GM23338 (cell line): ENCODE measurements at regions not wholly inside any gene's neighbourhood (a gene's known extent, or its start where the extent isn't known, plus 50 kb on each side); places are given as distances from the start of the nearest gene placed in this dataset.

Experiments
- ATAC-seq: fragments of 200-7000 bp; cut with Tn5 transposase; 3 replicates; pipeline ENCODE4 v1.9.1; 2020
- DNase-seq: peaks from one replicate; pipeline ENCODE4 v3.0.0-alpha.2; 2015; ENCODE audit warnings: low spot score
- H2AFZ ChIP-seq: fragments of 200-600 bp; sonication (generic); 2 replicates; pipeline ENCODE4 v1.8.0; 2016; ENCODE audit warnings: antibody characterized with exemption, mild to moderate bottlenecking, moderate library complexity
- H3F3A ChIP-seq: fragments of 200-600 bp; sonication (generic); replicated peaks from 2 replicates; pipeline ENCODE4 v1.8.0; 2017; ENCODE audit warnings: antibody characterized with exemption, mixed run types, low read depth
- H3K27ac ChIP-seq: fragments of 200-600 bp; sonication (generic); 2 replicates; pipeline ENCODE4 v1.6.1; 2016; ENCODE audit warnings: low read depth
- H3K27me3 ChIP-seq: fragments of 200-600 bp; sonication (generic); 2 replicates; pipeline ENCODE4 v1.8.0; 2016; ENCODE audit warnings: mild to moderate bottlenecking, mixed run types, moderate library complexity; ENCODE audit not compliant: insufficient read depth
- H3K36me3 ChIP-seq: fragments of 200-600 bp; sonication (generic); 2 replicates; pipeline ENCODE4 v1.8.0; 2016; ENCODE audit warnings: mild to moderate bottlenecking; ENCODE audit not compliant: insufficient read depth
- H3K4me1 ChIP-seq: fragments of 200-600 bp; sonication (generic); 2 replicates; pipeline ENCODE4 v1.8.0; 2016; ENCODE audit warnings: mild to moderate bottlenecking, moderate library complexity; ENCODE audit not compliant: insufficient read depth
- H3K4me2 ChIP-seq: fragments of 200-600 bp; sonication (generic); 2 replicates; pipeline ENCODE4 v1.7.1; 2017; ENCODE audit warnings: mixed run types
- H3K4me3 ChIP-seq: fragments of 200-600 bp; sonication (generic); 2 replicates; pipeline ENCODE4 v1.6.1; 2016; ENCODE audit warnings: mixed run types
- H3K79me2 ChIP-seq: fragments of 200-600 bp; sonication (generic); replicated peaks from 2 replicates; pipeline ENCODE4 v1.8.0; 2017; ENCODE audit warnings: mild to moderate bottlenecking; ENCODE audit not compliant: insufficient read depth
- H3K9me2 ChIP-seq: fragments of 200-600 bp; sonication (generic); 2 replicates; pipeline ENCODE4 v1.8.0; 2017; ENCODE audit not compliant: insufficient read depth
- H4K20me1 ChIP-seq: fragments of 200-600 bp; sonication (generic); replicated peaks from 2 replicates; pipeline ENCODE4 v1.8.0; 2017; ENCODE audit warnings: mild to moderate bottlenecking; ENCODE audit not compliant: insufficient read depth
- H3K27ac Mint-ChIP-seq: 2 replicates; pipeline ENCODE4 v1.8.0; 2020; ENCODE audit warnings: inconsistent platforms, mild to moderate bottlenecking, moderate library complexity, mixed read lengths
- H3K27me3 Mint-ChIP-seq: 3 replicates; pipeline ENCODE4 v1.8.0; 2022; ENCODE audit warnings: low read depth, mild to moderate bottlenecking, moderate library complexity, mixed read lengths, inconsistent platforms; ENCODE audit not compliant: insufficient read depth, poor library complexity
- H3K36me3 Mint-ChIP-seq: 3 replicates; pipeline ENCODE4 v1.8.0; 2021; ENCODE audit warnings: low read depth, mild to moderate bottlenecking, inconsistent platforms, moderate library complexity, mixed read lengths
- H3K4me1 Mint-ChIP-seq: 3 replicates; pipeline ENCODE4 v1.8.0; 2020; ENCODE audit warnings: mild to moderate bottlenecking, inconsistent platforms, mixed read lengths
- H3K4me3 Mint-ChIP-seq: 3 replicates; pipeline ENCODE4 v1.8.0; 2021; ENCODE audit warnings: moderate library complexity, mild to moderate bottlenecking, inconsistent platforms, mixed read lengths
- H3K9me3 Mint-ChIP-seq: 3 replicates; pipeline ENCODE4 v1.8.0; 2020; ENCODE audit warnings: moderate library complexity, mild to moderate bottlenecking, inconsistent platforms, mixed read lengths
- CREB1 ChIP-seq: fragments of 250-450 bp; sonication (Bioruptor Pico); IDR thresholded peaks from 2 replicates; pipeline ENCODE4 v1.5.0; 2020; ENCODE audit warnings: low read depth, mild to moderate bottlenecking, moderate library complexity
- EZH2 ChIP-seq: fragments of 200-600 bp; sonication (generic); IDR thresholded peaks from one replicate; pipeline ENCODE4 v1.8.0; 2017; ENCODE audit warnings: antibody characterized with exemption, mild to moderate bottlenecking, low read depth; ENCODE audit not compliant: unreplicated experiment
- EZH2phosphoT487 ChIP-seq: fragments of 200-600 bp; sonication (generic); IDR thresholded peaks from one replicate; pipeline ENCODE4 v1.8.1; 2018; ENCODE audit warnings: antibody characterized with exemption; ENCODE audit not compliant: unreplicated experiment
- JUNB ChIP-seq: IDR thresholded peaks from one replicate; pipeline ENCODE4 v1.6.1; 2016; ENCODE audit warnings: antibody characterized with exemption; ENCODE audit not compliant: unreplicated experiment
- NANOG ChIP-seq: IDR thresholded peaks from 2 replicates; pipeline ENCODE4 v1.6.1; 2016; ENCODE audit warnings: antibody characterized with exemption, borderline replicate concordance
- POLR2AphosphoS5 ChIP-seq: IDR thresholded peaks from 2 replicates; pipeline ENCODE4 v1.6.1; 2016; ENCODE audit warnings: antibody characterized with exemption, low read depth
- REST ChIP-seq: IDR thresholded peaks from one replicate; pipeline ENCODE4 v1.6.1; 2018; ENCODE audit warnings: antibody characterized with exemption; ENCODE audit not compliant: unreplicated experiment
- STAT1 ChIP-seq: IDR thresholded peaks from one replicate; pipeline ENCODE4 v1.6.1; 2016; ENCODE audit warnings: antibody characterized with exemption; ENCODE audit not compliant: unreplicated experiment
- ZNF114 ChIP-seq: fragments of 250-450 bp; sonication (Bioruptor Pico); IDR thresholded peaks from 2 replicates; pipeline ENCODE4 v1.5.0; 2020; ENCODE audit warnings: mild to moderate bottlenecking, moderate library complexity
- ZNF331 ChIP-seq: fragments of 250-450 bp; sonication (Bioruptor Pico); IDR thresholded peaks from 2 replicates; pipeline ENCODE4 v1.5.0; 2020; ENCODE audit warnings: low read depth, mild to moderate bottlenecking, moderate library complexity
- TF ChIP-seq, protein P1 (sequence below): IDR thresholded peaks from 2 replicates; pipeline ENCODE4 v1.6.1; 2016; ENCODE audit warnings: antibody characterized with exemption
- TF ChIP-seq, protein P2 (sequence below), 2 experiments: fragments of 200-600 bp in 1 of 2; sonication (generic) in 1 of 2; conservative IDR thresholded peaks; 2 replicates each; pipeline versions ENCODE4 v1.5.1 to v1.6.1; 2016 to 2017; ENCODE audit warnings: antibody characterized with exemption in 2 of 2, low read depth in 2 of 2, mild to moderate bottlenecking in 2 of 2, moderate library complexity in 1 of 2
- TF ChIP-seq, protein P3 (sequence below): fragments of 250-450 bp; sonication (Bioruptor Pico); IDR thresholded peaks from 2 replicates; pipeline ENCODE4 v1.5.0; 2020; ENCODE audit warnings: mild to moderate bottlenecking, moderate library complexity

DNA sequence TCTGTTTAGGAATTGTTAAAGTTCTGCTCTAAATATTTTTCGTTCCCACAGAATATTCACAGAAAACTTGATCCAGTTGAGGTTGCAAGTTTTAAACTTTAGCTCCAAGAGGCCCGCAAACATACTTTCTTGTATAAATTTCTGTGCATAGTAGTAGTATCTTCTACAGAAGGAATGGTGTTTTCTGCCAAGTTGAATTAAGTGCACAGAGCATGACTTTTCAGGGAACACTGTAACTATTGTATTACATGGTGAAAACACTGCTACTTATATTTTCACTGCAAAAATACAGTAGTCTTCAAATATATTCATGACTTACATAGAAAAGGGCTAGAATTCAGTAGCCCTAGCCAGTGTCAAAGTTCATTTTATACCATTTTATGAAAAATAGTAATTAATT, 67.0 kb downstream of the SUCNR1 start:
- Histone ChIP-seq H3K36me3 (no peaks in the 10 kb centered on the region), H2AFZ (no peak overlapping the region), H3K4me1 (no peaks in the 10 kb centered on the region), H3F3A (no peaks in the 10 kb centered on the region), H3K79me2 (no peaks in the 10 kb centered on the region), H3K9me2 (no peaks in the 10 kb centered on the region), H3K4me2 (no peak overlapping the region), H3K27ac (no peak overlapping the region), H3K4me3 (no peak overlapping the region), H3K27me3 (no peaks in the 10 kb centered on the region), H4K20me1 (no peaks in the 10 kb centered on the region)
- DNase-seq (no peak), ATAC-seq (no peak)
- no peaks in the 10 kb centered on the region for H3K9me3 Mint-ChIP-seq
- H3K4me3 Mint-ChIP-seq, result no peak overlapping the region
- H3K4me1 Mint-ChIP-seq, result no peaks in the 10 kb centered on the region
- TF ChIP-seq EZH2, result no peak
- TF ChIP-seq CREB1 (CRISPR knock-in tag), result no peak
- no peak for TF ChIP-seq POLR2AphosphoS5
- TF ChIP-seq, protein P1, sequence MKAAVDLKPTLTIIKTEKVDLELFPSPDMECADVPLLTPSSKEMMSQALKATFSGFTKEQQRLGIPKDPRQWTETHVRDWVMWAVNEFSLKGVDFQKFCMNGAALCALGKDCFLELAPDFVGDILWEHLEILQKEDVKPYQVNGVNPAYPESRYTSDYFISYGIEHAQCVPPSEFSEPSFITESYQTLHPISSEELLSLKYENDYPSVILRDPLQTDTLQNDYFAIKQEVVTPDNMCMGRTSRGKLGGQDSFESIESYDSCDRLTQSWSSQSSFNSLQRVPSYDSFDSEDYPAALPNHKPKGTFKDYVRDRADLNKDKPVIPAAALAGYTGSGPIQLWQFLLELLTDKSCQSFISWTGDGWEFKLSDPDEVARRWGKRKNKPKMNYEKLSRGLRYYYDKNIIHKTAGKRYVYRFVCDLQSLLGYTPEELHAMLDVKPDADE, result no peak
- TF ChIP-seq STAT1, result no peak
- no peak for TF ChIP-seq NANOG
- TF ChIP-seq, protein P2, sequence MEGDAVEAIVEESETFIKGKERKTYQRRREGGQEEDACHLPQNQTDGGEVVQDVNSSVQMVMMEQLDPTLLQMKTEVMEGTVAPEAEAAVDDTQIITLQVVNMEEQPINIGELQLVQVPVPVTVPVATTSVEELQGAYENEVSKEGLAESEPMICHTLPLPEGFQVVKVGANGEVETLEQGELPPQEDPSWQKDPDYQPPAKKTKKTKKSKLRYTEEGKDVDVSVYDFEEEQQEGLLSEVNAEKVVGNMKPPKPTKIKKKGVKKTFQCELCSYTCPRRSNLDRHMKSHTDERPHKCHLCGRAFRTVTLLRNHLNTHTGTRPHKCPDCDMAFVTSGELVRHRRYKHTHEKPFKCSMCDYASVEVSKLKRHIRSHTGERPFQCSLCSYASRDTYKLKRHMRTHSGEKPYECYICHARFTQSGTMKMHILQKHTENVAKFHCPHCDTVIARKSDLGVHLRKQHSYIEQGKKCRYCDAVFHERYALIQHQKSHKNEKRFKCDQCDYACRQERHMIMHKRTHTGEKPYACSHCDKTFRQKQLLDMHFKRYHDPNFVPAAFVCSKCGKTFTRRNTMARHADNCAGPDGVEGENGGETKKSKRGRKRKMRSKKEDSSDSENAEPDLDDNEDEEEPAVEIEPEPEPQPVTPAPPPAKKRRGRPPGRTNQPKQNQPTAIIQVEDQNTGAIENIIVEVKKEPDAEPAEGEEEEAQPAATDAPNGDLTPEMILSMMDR (conservative IDR thresholded peaks at IDR 0.05; ENCODE audit: low read depth in 2 of 2), result no peak
- TF ChIP-seq ZNF331 (CRISPR knock-in tag), result no peak
- TF ChIP-seq, protein P3, sequence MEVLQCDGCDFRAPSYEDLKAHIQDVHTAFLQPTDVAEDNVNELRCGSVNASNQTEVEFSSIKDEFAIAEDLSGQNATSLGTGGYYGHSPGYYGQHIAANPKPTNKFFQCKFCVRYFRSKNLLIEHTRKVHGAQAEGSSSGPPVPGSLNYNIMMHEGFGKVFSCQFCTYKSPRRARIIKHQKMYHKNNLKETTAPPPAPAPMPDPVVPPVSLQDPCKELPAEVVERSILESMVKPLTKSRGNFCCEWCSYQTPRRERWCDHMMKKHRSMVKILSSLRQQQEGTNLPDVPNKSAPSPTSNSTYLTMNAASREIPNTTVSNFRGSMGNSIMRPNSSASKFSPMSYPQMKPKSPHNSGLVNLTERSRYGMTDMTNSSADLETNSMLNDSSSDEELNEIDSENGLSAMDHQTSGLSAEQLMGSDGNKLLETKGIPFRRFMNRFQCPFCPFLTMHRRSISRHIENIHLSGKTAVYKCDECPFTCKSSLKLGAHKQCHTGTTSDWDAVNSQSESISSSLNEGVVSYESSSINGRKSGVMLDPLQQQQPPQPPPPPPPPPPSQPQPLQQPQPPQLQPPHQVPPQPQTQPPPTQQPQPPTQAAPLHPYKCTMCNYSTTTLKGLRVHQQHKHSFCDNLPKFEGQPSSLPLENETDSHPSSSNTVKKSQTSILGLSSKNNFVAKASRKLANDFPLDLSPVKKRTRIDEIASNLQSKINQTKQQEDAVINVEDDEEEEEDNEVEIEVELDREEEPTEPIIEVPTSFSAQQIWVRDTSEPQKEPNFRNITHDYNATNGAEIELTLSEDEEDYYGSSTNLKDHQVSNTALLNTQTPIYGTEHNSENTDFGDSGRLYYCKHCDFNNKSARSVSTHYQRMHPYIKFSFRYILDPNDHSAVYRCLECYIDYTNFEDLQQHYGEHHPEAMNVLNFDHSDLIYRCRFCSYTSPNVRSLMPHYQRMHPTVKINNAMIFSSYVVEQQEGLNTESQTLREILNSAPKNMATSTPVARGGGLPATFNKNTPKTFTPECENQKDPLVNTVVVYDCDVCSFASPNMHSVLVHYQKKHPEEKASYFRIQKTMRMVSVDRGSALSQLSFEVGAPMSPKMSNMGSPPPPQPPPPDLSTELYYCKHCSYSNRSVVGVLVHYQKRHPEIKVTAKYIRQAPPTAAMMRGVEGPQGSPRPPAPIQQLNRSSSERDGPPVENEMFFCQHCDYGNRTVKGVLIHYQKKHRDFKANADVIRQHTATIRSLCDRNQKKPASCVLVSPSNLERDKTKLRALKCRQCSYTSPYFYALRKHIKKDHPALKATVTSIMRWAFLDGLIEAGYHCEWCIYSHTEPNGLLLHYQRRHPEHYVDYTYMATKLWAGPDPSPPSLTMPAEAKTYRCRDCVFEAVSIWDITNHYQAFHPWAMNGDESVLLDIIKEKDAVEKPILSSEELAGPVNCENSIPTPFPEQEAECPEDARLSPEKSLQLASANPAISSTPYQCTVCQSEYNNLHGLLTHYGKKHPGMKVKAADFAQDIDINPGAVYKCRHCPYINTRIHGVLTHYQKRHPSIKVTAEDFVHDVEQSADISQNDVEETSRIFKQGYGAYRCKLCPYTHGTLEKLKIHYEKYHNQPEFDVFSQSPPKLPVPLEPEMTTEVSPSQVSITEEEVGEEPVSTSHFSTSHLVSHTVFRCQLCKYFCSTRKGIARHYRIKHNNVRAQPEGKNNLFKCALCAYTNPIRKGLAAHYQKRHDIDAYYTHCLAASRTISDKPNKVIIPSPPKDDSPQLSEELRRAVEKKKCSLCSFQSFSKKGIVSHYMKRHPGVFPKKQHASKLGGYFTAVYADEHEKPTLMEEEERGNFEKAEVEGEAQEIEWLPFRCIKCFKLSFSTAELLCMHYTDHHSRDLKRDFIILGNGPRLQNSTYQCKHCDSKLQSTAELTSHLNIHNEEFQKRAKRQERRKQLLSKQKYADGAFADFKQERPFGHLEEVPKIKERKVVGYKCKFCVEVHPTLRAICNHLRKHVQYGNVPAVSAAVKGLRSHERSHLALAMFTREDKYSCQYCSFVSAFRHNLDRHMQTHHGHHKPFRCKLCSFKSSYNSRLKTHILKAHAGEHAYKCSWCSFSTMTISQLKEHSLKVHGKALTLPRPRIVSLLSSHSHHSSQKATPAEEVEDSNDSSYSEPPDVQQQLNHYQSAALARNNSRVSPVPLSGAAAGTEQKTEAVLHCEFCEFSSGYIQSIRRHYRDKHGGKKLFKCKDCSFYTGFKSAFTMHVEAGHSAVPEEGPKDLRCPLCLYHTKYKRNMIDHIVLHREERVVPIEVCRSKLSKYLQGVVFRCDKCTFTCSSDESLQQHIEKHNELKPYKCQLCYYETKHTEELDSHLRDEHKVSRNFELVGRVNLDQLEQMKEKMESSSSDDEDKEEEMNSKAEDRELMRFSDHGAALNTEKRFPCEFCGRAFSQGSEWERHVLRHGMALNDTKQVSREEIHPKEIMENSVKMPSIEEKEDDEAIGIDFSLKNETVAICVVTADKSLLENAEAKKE (CRISPR knock-in tag), result no peak
- no peak for TF ChIP-seq REST
- TF ChIP-seq JUNB, result no peak
- no peak for TF ChIP-seq ZNF114 (CRISPR knock-in tag)
- TF ChIP-seq EZH2phosphoT487, result no peak
- no peak overlapping the region for H3K27ac Mint-ChIP-seq
- no peaks in the 10 kb centered on the region for H3K36me3 Mint-ChIP-seq
- no peaks in the 10 kb centered on the region for H3K27me3 Mint-ChIP-seq
